ENCODE measurements at regions not wholly inside any gene's neighbourhood (a gene's known extent, or its start where the extent isn't known, plus 50 kb on each side); places are given as distances from the start of the nearest gene placed in this dataset.
"Not testable (repeated sequence)": the region's sequence is repeated elsewhere in the genome, so short reads cannot be mapped to it uniquely, and the experiment has no call there.

GRCh38 chr9:75628952-75629351, 261.5 kb upstream of the PCSK5 start:
- no peak for DNase-seq

GRCh38 chr9:75633451-75634057, 256.9 kb upstream of the PCSK5 start:
- DNase-seq, result no peak

GRCh38 chr9:75636427-75637045, 253.9 kb upstream of the PCSK5 start:
- DNase-seq, result no peak

GRCh38 chr9:75639971-75640610, 250.4 kb upstream of the PCSK5 start:
- no peak for DNase-seq

GRCh38 chr9:75642522-75642921, 248.0 kb upstream of the PCSK5 start:
- no peak for DNase-seq

GRCh38 chr9:75644649-75645048, 245.8 kb upstream of the PCSK5 start:
- no peak for DNase-seq

GRCh38 chr9:75648034-75648433, 242.4 kb upstream of the PCSK5 start:
- DNase-seq, result no peak

- DNase-seq, result no peak
Observed at GRCh38 chr9:75649060-75649459, 241.4 kb upstream of the PCSK5 start.

- no peak for DNase-seq
Observed at GRCh38 chr9:75651709-75652108, 238.8 kb upstream of the PCSK5 start.

- DNase-seq, result no peak
Observed at GRCh38 chr9:75653335-75653734, 237.1 kb upstream of the PCSK5 start.

GRCh38 chr9:75653750-75654149, 236.7 kb upstream of the PCSK5 start:
- DNase-seq, result no peak

- DNase-seq, result no peak
Observed at GRCh38 chr9:75657015-75657414, 233.5 kb upstream of the PCSK5 start.

GRCh38 chr9:75658301-75658905, 232.1 kb upstream of the PCSK5 start:
- no peak for DNase-seq

- DNase-seq, result no peak
Observed at GRCh38 chr9:75664597-75664996, 225.9 kb upstream of the PCSK5 start.

- DNase-seq, result no peak
Observed at GRCh38 chr9:75666856-75667554, 223.5 kb upstream of the PCSK5 start.

GRCh38 chr9:75669721-75670120, 220.8 kb upstream of the PCSK5 start:
- no peak for DNase-seq

GRCh38 chr9:75671354-75671753, 219.1 kb upstream of the PCSK5 start:
- no peak for DNase-seq

- no peak for DNase-seq
Observed at GRCh38 chr9:75672478-75672877, 218.0 kb upstream of the PCSK5 start.

- no peak for DNase-seq
Observed at GRCh38 chr9:75683591-75683990, 206.9 kb upstream of the PCSK5 start.

- no peak for DNase-seq
Observed at GRCh38 chr9:75685062-75685461, 205.4 kb upstream of the PCSK5 start.

GRCh38 chr9:75687359-75687953, 203.0 kb upstream of the PCSK5 start:
- DNase-seq, result no peak

- DNase-seq, result not testable (repeated sequence)
Observed at GRCh38 chr9:75690551-75690950, 199.9 kb upstream of the PCSK5 start.

GRCh38 chr9:75691408-75691807, 199.1 kb upstream of the PCSK5 start:
- no peak for DNase-seq

Measured in CD4-positive, alpha-beta T cell treated with Interferon gamma for 1 hour (primary cell).